C4-2B (cell line): ENCODE measurements at regions not wholly inside any gene's neighbourhood (a gene's known extent, or its start where the extent isn't known, plus 50 kb on each side); places are given as distances from the start of the nearest gene placed in this dataset.

Source experiments
- H3K27ac ChIP-seq: fragments of 450-650 bp; 2 replicates; pipeline ENCODE4 v1.5.1; 2017
- ZFX ChIP-seq: fragments of 450-650 bp; IDR thresholded peaks from 2 replicates; pipeline ENCODE4 v1.6.1; 2017
- TF ChIP-seq, protein P1 (sequence below): fragments of 450-650 bp; conservative IDR thresholded peaks from 2 replicates; pipeline ENCODE4 v1.5.1; 2017; ENCODE audit warnings: mild to moderate bottlenecking

DNA sequence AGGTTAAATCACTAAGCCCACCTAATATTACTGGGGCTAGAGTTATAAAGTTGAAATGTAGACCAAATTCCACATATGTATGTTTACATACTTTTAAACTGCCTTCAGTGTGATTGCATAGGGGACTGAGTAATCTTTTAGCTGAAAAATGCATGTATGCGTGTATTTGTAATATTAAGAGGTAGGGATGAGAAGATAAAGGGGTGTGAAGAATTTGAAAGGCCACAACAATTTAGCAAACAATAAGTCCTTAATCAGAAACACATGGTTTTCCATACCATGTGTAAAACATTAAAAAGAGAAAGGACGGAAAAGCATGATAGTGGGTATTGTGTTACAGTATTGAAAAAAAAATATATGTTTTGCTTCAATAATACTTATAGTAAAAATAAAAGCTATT, 919.9 kb upstream of the FLRT2 start:
- no peak overlapping the region for H3K27ac ChIP-seq
- TF ChIP-seq, protein P1, sequence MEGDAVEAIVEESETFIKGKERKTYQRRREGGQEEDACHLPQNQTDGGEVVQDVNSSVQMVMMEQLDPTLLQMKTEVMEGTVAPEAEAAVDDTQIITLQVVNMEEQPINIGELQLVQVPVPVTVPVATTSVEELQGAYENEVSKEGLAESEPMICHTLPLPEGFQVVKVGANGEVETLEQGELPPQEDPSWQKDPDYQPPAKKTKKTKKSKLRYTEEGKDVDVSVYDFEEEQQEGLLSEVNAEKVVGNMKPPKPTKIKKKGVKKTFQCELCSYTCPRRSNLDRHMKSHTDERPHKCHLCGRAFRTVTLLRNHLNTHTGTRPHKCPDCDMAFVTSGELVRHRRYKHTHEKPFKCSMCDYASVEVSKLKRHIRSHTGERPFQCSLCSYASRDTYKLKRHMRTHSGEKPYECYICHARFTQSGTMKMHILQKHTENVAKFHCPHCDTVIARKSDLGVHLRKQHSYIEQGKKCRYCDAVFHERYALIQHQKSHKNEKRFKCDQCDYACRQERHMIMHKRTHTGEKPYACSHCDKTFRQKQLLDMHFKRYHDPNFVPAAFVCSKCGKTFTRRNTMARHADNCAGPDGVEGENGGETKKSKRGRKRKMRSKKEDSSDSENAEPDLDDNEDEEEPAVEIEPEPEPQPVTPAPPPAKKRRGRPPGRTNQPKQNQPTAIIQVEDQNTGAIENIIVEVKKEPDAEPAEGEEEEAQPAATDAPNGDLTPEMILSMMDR: no peak
- no peak for TF ChIP-seq ZFX

DNA sequence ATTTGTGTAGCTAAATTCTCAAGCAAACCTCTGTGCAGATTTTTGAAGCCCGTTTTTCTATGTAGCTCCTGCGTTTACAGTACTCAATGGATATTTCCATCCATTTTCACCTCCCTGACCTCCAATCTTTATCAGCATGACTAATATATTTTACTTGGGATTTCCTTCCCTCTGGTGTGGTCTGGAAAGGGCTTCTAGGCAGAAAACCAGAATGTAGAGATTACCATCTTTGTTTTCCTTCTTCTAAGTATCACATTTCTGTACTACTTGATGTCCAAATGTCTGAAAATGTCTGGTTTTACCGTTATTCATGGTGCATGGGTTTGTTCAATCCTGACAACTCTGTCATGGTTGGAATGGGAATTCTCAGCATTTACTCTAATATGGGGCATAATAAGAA, 907.6 kb upstream of the FLRT2 start:
- H3K27ac ChIP-seq: no peak overlapping the region
- TF ChIP-seq, protein P1: no peak
- no peak for TF ChIP-seq ZFX

GRCh38 chr14:84643446-84643845, 886.5 kb upstream of the FLRT2 start:
- no peak overlapping the region for H3K27ac ChIP-seq
- no peak for TF ChIP-seq ZFX

DNA sequence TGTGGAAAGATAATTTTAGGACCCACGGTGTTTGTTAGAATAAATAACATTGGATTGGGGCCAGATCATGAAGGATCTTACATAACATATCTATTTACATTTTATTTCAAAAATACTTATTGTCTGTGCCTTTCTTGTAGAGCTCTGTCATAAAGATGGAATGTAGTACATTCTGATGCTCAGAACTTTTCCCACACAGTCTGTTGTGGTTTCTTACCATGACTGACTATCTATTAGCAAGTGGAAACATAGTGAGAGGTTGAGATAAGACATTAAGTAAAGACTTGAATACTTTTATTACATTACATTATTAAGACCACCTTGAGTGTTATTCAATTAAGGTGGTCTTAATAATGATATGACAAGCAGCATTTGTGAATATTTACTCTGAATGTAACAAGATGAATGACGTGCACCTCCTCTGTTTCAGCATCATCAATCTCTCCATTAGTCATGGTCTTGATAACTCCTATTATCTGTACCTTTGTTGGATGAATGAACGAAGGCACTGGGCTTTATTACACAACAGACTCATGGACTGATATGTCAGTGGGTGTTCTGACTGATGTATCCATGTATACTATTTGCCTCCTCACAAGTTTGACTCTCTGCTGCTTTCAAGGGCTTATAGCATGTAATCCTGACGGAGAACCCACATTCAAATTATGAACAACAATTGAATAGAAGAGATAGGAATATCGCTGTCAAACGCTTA, 883.0 kb upstream of the FLRT2 start:
- no peak overlapping the region for H3K27ac ChIP-seq
- TF ChIP-seq ZFX: no peak
- TF ChIP-seq, protein P1: no peak

- H3K27ac ChIP-seq: no peak overlapping the region
- TF ChIP-seq ZFX: no peak
- TF ChIP-seq, protein P1: no peak
Measured at GRCh38 chr14:84655014-84655413, 874.9 kb upstream of the FLRT2 start.

- H3K27ac ChIP-seq: no peak overlapping the region
Measured at GRCh38 chr14:84657911-84658310, 872.0 kb upstream of the FLRT2 start.

GRCh38 chr14:84670796-84671195, 859.1 kb upstream of the FLRT2 start:
- H3K27ac ChIP-seq: no peak overlapping the region
- no peak for TF ChIP-seq ZFX
- TF ChIP-seq, protein P1: no peak

More at GRCh38 chr14:84657911-84658310, 872.0 kb upstream of the FLRT2 start:
- TF ChIP-seq, protein P1: no peak
- TF ChIP-seq ZFX: no peak

DNA sequence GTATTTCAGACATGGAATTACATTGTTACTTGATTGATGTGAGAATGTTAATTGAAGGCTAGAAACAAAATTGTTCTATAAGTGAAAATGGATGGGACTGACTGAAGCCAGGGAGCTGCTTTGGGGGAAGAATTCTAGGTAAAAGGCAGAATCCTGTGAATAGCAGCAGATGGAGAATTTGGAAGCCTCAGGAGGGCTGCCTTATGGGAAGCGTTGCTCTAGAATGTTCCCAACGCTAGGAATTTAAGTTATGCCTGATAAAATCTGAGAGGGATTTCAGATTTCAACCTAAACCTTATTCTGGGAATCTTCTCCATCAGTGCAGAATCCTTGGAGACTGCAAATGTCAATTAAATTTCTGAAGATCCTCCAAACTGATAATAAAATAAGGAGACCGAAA, 858.2 kb upstream of the FLRT2 start:
- H3K27ac ChIP-seq: no peak overlapping the region
- TF ChIP-seq, protein P1: no peak
- no peak for TF ChIP-seq ZFX
